ENCODE measurements at regions not wholly inside any gene's neighbourhood (a gene's known extent, or its start where the extent isn't known, plus 50 kb on each side); places are given as distances from the start of the nearest gene placed in this dataset.

DNA sequence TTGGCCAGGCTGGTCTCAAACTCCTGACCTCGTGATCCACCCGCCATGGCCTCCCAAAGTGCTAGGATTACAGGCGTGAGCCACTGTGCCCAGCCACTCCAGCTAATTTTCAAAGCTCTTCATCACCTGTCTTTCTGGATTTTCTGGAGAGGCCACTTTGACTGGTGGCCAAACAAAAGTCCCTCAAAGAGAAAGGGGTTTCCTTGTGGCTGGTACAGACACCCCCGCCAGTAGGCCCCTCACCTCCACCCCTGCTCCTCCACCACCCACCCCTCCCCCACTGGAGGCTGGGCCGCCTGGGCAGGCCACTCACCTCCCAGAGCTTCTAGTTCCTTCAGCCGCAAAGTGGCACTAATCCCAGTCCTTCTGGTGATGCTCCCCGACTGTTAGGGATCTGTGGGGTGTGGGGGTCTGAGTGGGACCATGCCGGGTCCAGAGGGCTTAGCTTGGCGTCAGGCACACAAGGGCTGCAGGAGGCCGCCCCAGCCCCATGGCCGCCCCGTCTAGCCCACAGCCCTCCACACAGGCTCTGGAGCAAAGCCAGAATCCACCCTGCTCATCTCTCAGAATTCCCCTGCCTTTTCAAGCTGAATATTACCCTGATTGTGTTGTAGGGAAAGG lies 182.0 kb upstream of the IER5L start:
- DNase-seq (ENCODE audit: low read depth, low spot score): no peak

DNA sequence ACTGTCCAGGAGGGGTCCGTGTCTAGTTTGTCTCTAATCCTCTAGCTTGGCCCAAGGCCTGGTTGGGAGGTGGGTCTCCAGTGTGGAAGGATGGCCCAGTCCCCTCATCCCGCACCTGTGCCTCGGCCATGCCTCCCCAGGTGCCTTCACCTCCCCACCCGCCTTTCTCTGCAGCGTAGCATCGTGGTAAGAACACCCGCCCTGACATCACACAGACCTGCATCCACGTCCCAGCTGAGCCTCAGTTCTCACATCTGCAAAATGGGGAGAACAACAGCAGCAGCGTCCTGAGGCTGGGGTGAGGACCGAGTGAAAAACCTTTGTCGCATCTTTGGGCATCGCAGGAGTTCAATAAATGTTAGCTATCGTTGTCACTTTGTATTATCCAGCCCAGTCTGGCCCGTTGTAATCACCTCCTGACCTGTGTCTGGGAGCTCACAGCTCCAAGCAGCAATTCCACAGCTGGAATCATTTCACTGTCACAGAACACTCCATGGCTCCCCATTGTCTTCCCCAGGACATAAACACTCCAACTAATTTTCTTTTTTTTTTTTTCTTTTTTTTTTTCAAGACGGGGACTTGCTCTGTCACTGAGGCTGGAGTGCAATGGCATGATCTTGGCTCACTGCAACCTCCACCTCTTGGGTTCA lies 181.2 kb upstream of the IER5L start:
- DNase-seq (ENCODE audit: low read depth, low spot score): no peak

GRCh38 chr9:129358621-129359154 lies 180.6 kb upstream of the IER5L start:
- no peak for DNase-seq (ENCODE audit: low read depth, low spot score)

GRCh38 chr9:129357773-129358245 lies 179.7 kb upstream of the IER5L start:
- no peak for DNase-seq (ENCODE audit: low read depth, low spot score)

DNA sequence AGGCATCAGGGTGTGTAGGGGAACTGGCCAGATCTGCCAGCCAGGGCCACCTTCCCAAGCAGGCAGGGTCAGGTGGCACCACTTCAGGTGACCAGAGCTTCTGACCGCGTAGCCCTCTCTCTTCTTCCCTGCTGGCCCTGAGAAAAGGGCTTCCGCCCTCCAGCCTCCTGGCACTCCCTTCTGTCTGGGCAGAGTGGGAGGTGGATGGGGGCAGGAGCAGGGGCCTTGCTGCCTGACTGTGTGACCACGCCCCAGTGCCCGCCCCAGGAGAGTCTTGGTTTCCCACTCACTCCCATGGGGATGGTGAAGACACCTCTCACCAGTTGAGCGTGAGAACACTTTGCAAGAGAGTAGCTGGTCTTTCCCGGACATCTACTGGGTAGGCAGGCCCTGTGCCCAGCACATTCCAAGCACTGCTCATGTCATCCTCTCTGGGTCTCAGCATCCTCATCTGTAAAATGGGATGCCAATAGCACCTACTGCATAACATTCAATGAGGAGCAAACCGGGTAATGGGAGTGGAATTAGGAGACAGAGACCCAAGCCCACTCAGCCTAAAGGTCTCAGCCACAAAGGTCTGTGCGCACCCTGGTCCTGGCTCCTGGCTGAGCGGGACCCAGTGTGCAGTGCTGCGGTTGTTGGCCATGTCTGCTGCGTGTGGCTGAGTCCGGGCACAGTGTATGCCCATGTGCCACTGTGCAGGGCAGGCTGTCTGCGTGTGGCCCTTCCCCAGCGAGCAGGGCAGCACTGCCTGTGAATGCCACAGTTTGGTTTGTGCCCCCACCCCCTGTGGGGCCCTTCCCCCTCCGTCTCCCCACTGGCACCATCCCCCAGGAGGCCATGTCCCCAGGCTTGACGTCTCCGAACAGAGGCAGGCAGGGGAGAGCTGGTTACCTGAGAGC lies 179.1 kb upstream of the IER5L start:
- no peak for DNase-seq (ENCODE audit: low read depth, low spot score)

DNA sequence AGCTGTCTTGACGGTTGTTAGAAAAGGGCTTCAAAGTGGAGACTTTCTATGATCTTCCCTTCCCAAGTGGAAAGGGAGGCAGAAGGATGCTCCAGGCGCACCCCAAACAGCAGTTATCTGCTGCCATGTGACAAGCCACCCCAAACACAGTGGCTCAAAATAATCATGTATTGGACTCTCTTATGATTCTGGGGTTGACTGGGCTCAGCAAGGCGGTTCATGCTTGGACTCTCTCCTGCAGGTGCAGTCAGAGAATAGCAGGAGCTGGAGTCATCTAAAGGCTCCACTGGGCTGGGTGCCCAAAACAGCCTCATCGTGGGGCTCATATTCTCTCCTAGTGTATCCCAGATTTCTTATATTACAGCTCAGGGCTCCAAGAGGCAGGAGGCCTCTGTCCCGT lies 177.6 kb upstream of the IER5L start:
- no peak for DNase-seq (ENCODE audit: low read depth, low spot score)

- DNase-seq (ENCODE audit: low read depth, low spot score): no peak
Measured at GRCh38 chr9:129354498-129354897, 176.4 kb upstream of the IER5L start.

DNA sequence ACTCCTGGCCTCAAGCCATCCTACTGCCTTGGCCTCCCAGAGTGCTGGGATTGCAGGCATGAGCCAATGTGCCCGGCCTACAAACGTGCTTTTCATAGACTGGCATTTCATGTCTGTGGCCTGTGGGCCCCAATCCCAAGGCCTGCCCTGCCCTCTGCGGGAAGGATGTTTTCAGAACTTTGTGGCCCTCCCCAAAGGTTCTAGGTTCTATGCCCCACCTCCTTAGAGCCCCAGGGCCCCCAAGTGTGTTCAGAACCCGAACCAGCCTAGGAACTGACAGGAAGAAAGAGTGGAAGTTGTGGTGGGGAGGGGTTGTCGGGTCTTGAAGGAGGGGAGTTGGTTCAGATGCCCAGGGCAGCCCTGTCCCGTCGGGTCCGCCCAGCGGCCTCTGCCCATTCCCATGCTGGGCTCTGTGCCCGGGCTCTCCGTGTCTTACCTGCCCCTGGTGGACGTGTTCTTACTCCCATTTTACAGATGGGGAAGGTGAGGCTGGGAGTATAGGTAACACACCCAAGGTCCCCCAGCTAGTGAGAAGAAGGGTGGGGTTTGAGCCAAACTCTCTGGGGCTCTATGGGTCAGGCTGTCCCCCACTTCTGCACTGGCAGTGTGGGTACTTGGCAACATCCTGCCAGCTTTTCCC lies 175.8 kb upstream of the IER5L start:
- DNase-seq (ENCODE audit: low read depth, low spot score): no peak

DNA sequence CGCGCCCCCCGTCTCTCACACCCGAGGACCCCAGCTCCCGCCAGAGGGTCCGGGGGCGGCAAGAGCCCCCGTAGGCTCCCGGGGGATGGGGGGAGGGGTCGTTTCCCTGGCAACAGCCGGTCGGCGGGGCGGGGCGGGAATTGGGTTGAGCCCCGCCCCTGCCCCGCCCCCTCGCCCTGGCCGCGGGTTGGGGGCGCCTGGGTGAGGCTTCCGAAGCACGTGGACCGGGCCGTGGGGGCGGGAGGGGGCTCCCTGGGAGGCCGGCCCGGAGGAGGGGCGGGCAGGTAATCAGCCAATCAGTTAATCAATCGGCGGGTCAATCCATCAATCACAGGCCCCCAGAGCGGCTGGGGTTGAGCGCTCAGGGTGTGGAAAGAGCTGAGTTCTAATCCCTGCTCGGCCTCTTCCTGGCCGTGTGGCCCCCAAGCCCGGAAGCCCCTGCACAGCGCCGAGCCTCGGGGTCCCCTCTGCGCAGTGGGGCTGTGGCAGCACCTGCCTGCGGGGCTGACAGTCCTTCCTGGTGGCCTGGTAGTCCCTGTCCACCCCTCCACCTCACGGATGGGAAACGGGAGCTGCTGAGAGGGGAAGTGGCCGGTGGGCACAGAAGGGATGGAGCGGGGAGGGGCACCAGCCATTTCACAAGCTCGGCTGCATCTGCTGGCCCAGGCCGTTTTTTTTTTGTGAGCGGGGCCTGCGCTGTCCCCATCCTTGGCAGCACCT lies 174.2 kb upstream of the IER5L start:
- DNase-seq (ENCODE audit: low read depth, low spot score): peak; percentile 51

- no peak for DNase-seq (ENCODE audit: low read depth, low spot score)
Measured at GRCh38 chr9:129351642-129352145, 173.6 kb upstream of the IER5L start.

DNA sequence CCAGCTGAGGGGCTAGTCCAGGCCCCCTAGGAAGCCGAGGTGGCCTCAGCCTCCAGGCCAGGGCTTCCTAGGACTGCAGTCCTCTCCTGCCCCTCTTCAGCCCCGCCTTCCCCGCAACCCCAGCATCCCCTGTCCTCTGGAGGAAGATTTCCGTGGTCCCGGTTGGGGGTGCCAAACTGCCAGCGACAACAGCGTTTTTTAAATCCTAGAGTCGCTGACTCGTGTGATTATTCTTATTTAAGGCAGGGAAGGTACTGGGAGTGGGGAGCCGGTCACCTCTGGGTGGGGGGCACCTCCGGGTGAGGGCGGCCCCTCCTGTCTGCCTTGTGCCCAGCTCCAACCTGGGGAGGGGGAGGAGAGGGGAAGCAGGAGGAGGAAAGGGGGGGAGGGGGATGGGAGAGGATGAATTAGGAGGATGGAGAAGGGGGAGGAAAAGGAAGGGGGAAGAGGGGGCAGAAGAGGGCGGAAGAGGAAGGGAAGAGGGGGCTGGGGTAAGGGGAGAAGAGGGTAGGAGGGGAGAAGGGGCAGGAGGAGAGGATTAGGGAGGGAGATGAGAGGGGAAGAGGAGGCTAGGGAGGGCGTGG lies 173.1 kb upstream of the IER5L start:
- DNase-seq (ENCODE audit: low read depth, low spot score): peak; percentile 50

GRCh38 chr9:129350143-129350935 lies 172.3 kb upstream of the IER5L start:
- DNase-seq (ENCODE audit: low read depth, low spot score): no peak

DNA sequence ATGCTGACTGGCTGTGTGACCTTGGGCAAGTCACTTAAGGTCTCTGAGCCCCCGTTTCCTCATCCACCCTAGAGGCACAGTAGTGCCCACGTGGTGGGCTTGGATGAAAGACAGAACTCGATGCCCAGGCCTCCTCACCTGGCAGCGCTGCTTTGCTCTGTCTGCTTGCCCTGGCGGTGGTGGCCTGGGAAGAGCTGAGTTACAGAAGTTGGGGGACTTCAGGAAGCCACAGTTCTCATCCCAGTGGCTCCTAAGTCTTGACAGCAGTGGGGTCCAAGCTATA lies 171.5 kb upstream of the IER5L start:
- DNase-seq (ENCODE audit: low read depth, low spot score): no peak

DNA sequence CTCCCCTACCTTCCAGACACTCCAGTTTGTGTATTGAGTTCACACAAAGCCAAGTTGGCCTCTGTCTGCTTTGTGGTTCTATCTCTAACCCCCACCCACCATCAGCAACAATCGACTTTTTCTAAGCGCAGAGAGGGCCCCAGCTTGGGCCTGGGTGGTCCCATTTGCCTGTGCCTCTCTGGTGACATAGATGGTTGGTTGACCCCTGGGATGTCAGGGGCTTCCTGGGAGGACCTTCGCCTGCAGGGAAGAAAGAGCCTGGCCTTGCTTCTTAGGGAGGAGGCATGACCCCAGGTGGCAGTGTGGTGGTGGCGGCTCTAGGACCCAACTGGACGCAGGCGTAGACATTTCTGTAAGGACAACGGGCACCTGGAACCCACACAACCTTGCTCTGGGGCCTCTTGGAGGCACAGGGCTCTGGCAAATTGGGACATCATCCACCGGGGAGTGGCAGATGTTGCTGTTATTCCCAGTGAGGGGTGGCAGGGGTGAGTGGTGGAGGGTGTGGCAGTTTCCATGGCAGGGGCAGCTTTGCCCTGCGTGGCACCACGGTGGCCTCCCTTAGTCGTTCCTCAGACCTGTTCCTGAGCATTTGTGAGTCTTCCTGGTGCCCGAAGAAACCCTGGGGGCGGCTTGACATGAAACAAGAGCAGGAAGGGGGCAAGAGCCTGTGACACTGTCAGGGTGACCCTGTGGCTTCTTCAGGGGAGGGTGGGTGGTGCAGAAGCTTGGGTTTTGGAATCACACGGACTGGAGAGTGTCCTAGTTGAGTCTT lies 171.0 kb upstream of the IER5L start:
- no peak for DNase-seq (ENCODE audit: low read depth, low spot score)

DNA sequence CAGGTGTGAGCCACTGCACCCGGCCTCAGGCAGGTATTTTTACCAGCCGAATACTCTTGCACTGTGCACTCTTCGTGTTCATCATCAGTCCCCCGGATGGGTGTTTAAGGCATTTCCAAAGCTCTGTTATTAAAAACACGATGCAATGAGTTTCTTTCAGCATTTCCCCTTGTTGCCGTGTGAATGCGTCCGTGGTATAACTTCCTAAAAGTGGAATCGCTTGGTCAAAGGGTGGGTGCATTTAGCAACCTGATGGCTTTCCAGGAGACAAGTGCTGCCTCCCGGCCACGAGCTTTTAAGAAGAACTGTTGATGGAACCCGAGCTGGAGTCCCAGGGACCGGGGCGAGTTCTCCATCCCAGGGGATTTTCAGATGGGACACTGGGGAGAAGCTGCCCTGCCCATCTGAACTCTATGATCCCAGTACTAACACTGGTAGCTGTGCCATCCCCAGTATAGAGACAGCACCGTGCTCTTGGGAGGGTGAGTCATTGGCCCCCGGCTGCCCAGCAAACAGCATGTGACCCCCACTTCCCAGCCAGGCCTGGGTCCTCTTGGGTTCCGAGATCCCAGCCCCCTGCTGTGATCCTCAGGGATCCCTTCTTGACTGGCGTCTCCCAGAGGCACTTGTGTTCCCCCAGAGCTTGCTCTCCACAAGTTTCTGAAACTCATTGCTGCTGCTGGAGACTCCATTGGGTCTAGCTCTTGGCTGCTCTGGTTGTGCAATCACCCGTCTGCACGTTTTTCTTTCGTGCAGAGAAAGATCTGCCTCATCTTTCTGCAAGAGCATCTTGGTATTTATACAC lies 169.5 kb upstream of the IER5L start:
- DNase-seq (ENCODE audit: low read depth, low spot score): no peak

DNA sequence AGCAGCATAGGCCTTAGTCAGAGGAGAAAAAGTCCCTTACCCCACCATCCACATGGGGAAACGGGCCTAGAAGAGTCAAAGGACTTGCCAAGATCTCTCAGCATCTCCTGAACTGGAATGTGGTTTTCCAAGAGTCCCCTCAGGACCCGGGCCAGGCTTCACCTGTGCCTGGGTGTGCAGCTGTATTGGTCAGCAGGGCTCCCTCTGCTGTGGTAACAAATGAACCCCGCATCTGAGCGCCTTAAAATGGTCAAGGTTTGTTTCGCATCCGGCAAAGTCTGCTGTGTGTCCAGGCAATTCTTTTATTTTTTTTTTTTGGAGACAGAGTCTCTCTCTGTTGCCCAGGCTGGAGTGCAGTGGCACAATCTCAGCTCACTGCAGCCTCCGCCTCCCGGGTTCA lies 168.0 kb upstream of the IER5L start:
- no peak for DNase-seq (ENCODE audit: low read depth, low spot score)

GRCh38 chr9:129344641-129345495 lies 166.8 kb upstream of the IER5L start:
- no peak for DNase-seq (ENCODE audit: low read depth, low spot score)

Measured in astrocyte of the hippocampus (primary cell).